Glutamatergic neuron (in vitro differentiated cells): ENCODE measurements at regions not wholly inside any gene's neighbourhood (a gene's known extent, or its start where the extent isn't known, plus 50 kb on each side); places are given as distances from the start of the nearest gene placed in this dataset.

Experiments used
- DNase-seq: peaks from one replicate; pipeline ENCODE4 v3.0.0; 2022
- H3K27ac Mint-ChIP-seq: one replicate; pipeline ENCODE4 v1.8.0; 2020; ENCODE audit warnings: mild to moderate bottlenecking, mixed read lengths, inconsistent platforms; ENCODE audit not compliant: unreplicated experiment
- H3K27me3 Mint-ChIP-seq: one replicate; pipeline ENCODE4 v1.8.0; 2020; ENCODE audit warnings: mild to moderate bottlenecking, moderate library complexity, mixed read lengths, inconsistent platforms; ENCODE audit not compliant: unreplicated experiment
- H3K36me3 Mint-ChIP-seq: one replicate; pipeline ENCODE4 v1.8.0; 2020; ENCODE audit warnings: mild to moderate bottlenecking, mixed read lengths, inconsistent platforms; ENCODE audit not compliant: unreplicated experiment
- H3K4me1 Mint-ChIP-seq: one replicate; pipeline ENCODE4 v1.8.0; 2020; ENCODE audit warnings: mild to moderate bottlenecking, low read depth, mixed read lengths, inconsistent platforms; ENCODE audit not compliant: unreplicated experiment
- H3K4me3 Mint-ChIP-seq: one replicate; pipeline ENCODE4 v1.8.0; 2020; ENCODE audit warnings: mild to moderate bottlenecking, mixed read lengths, inconsistent platforms; ENCODE audit not compliant: unreplicated experiment
- H3K9me3 Mint-ChIP-seq: one replicate; pipeline ENCODE4 v1.8.0; 2020; ENCODE audit warnings: mild to moderate bottlenecking, moderate library complexity, mixed read lengths, inconsistent platforms; ENCODE audit not compliant: unreplicated experiment
- TF ChIP-seq, protein P1 (sequence below): fragments of 200-600 bp; sonication (generic); IDR thresholded peaks from one replicate; pipeline ENCODE4 v1.5.0; 2021; ENCODE audit not compliant: partially characterized antibody, unreplicated experiment

- DNase-seq = no peak
- Mint-ChIP-seq H3K27ac (no peak overlapping the region), H3K36me3 (no peaks in the 10 kb centered on the region), H3K4me1 (peaks cover 33% of the 10 kb centered on the region), H3K9me3 (peaks cover 7% of the 10 kb centered on the region), H3K4me3 (no peak overlapping the region), H3K27me3 (peaks cover 10% of the 10 kb centered on the region)
- TF ChIP-seq, protein P1, sequence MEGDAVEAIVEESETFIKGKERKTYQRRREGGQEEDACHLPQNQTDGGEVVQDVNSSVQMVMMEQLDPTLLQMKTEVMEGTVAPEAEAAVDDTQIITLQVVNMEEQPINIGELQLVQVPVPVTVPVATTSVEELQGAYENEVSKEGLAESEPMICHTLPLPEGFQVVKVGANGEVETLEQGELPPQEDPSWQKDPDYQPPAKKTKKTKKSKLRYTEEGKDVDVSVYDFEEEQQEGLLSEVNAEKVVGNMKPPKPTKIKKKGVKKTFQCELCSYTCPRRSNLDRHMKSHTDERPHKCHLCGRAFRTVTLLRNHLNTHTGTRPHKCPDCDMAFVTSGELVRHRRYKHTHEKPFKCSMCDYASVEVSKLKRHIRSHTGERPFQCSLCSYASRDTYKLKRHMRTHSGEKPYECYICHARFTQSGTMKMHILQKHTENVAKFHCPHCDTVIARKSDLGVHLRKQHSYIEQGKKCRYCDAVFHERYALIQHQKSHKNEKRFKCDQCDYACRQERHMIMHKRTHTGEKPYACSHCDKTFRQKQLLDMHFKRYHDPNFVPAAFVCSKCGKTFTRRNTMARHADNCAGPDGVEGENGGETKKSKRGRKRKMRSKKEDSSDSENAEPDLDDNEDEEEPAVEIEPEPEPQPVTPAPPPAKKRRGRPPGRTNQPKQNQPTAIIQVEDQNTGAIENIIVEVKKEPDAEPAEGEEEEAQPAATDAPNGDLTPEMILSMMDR = no peak
Measured at GRCh38 chr9:16328349-16328748, 542.1 kb downstream of the BNC2 start.

DNA sequence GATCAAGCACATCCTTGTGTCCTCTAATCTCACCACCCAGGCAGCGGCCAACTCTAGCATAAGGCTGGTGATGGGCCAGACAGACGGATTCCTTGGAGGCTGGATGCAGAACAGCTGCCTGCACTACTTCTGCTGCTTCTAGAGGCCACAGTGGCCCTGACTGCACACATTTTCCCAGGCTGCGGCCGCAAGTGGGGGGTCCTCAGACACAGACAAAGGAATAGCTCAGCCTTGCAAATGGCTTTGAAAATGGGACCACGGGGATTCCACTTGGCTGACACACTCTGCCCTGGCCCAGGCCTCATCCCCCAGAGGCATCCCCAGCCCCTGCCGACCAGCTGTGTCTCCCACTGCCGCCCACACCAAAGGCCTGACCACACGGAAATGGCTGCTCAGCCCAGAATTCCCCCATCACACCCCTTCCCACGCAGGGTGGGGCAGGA, 540.8 kb downstream of the BNC2 start:
- Mint-ChIP-seq H3K27me3 (peaks cover 10% of the 10 kb centered on the region), H3K4me3 (no peak overlapping the region), H3K9me3 (peaks cover 7% of the 10 kb centered on the region), H3K27ac (peak overlapping the region; percentile 85), H3K4me1 (peaks cover 33% of the 10 kb centered on the region), H3K36me3 (no peaks in the 10 kb centered on the region)
- peak; percentile 53 for DNase-seq
- TF ChIP-seq, protein P1 = no peak

- TF ChIP-seq, protein P1 = no peak
- Mint-ChIP-seq H3K27me3 (peaks cover 6% of the 10 kb centered on the region), H3K4me3 (no peak overlapping the region), H3K27ac (no peak overlapping the region), H3K9me3 (peaks cover 3% of the 10 kb centered on the region), H3K4me1 (peaks cover 27% of the 10 kb centered on the region), H3K36me3 (no peaks in the 10 kb centered on the region)
- no peak for DNase-seq
Measured at GRCh38 chr9:16331031-16331430, 539.4 kb downstream of the BNC2 start.

DNA sequence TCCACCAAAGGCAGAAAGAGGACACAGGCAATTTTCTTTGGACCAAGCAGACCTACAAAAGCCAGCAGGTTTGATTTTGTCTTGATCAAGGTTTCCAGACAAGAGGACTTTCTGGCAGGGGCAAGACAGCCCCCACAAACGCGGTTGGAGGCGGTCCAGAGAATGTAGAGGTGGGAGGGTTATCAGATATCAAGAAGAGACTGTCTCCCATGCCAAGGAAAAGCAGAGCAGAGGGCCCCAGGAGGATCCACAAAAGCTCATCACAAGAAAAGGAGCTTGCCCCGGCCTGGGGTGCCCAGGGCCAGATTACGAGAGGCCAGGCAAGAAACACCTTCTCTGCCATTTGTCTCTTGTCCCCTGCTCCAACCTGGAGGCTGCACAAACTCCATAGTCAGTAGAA, 538.9 kb downstream of the BNC2 start:
- Mint-ChIP-seq H3K27ac (no peak overlapping the region), H3K27me3 (peaks cover 6% of the 10 kb centered on the region), H3K36me3 (no peaks in the 10 kb centered on the region), H3K4me3 (no peak overlapping the region), H3K4me1 (peaks cover 27% of the 10 kb centered on the region), H3K9me3 (peaks cover 5% of the 10 kb centered on the region)
- no peak for DNase-seq
- TF ChIP-seq, protein P1 = no peak

GRCh38 chr9:16333691-16334090, 536.8 kb downstream of the BNC2 start:
- no peak overlapping the region for H3K27ac Mint-ChIP-seq
- no peak for DNase-seq

More at GRCh38 chr9:16333691-16334090, 536.8 kb downstream of the BNC2 start:
- Mint-ChIP-seq H3K4me1 (peaks cover 12% of the 10 kb centered on the region), H3K27me3 (peaks cover 6% of the 10 kb centered on the region), H3K4me3 (no peak overlapping the region), H3K36me3 (no peaks in the 10 kb centered on the region), H3K9me3 (peaks cover 5% of the 10 kb centered on the region)
- TF ChIP-seq, protein P1 = no peak
